ENCODE measurements at regions not wholly inside any gene's neighbourhood (a gene's known extent, or its start where the extent isn't known, plus 50 kb on each side); places are given as distances from the start of the nearest gene placed in this dataset.
"Not testable (repeated sequence)": the region's sequence is repeated elsewhere in the genome, so short reads cannot be mapped to it uniquely, and the experiment has no call there.

DNA sequence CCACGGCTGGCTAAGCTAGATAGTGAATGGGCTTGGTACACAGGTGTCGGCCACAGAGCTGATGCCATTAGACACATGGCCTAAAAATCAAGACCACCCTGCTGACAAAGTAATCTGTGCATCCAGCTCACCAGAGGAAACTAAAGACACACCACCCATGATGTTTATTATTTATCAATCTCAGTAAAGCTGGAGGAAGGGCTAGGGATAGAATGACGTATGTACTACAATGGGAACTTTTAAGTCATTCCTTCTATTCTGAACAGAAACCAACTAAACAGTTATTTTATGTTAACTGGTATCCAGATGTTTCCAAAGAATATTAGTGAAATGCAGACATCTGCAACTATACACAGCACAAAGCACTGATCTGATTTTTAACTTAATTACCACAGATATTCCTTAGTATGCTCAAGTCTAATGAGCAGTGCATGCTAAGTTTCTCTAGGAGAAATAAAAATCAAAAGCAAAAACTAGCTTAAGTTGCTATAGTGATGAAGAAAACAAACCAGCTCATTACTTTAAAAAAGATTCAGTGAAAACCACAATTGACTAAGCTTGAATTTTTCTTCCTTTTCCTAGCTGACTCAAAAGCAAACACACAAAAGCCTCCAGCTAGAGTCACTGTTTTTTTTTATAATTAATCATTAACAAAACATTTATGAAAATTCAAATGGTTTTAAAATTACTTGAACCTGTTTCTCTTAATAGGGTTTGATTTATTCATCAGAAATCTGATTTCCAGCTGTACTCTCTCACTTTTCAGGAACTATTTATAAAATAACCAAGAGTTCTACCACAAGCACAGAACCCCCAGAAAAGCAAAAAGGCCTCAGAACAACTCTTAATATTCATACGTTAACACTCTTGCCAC is 129.0 kb upstream of the PTPN20 start:
- in situ Hi-C loops (cut with HindIII; ENCODE audit: low pct_unique_long_range_greater_than_20kb, low sequenced_read_pairs); DNase-seq (ENCODE audit: low read depth, low spot score): not testable (repeated sequence)

DNA sequence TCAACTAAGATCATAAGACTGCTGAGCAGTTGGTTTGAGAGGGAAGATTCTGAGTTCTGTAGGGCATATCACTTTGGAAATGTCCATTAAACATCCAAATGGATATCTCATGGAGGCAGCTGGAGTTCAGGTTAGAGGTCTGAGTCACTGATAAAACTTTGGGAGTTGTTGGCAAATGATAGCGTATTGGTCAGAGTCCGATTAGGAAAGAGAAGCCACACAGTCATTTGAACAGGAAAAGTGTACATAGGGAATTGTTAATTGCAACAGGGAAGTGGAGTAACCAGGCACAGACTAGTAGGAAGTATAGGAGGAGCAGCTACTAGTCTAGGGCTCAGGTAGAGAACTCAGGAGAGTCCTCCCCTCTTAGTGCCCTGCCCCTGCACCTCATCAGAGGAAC is 126.6 kb upstream of the PTPN20 start:
- in situ Hi-C loops (cut with HindIII; ENCODE audit: low pct_unique_long_range_greater_than_20kb, low sequenced_read_pairs); DNase-seq (ENCODE audit: low read depth, low spot score): not testable (repeated sequence)

DNA sequence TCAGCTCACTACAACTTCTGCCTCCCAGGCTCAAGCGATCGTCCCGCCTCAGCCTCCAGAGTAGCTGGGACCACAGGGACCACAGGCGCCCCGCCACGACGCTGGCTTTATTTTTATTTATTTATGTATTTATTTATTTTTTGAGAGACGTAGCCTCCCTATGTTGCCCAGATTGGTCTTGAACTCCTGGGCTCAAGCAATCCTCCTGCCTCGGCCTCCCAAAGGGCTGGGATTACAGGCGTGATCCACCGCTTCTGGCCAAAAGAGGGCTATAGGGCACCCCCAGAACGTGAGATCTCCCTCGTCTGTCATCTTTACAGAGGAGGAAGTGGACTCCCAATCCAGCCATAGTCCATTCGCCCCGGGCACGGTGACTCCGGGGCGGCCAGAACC is 125.1 kb upstream of the PTPN20 start:
- in situ Hi-C loops (cut with HindIII; ENCODE audit: low pct_unique_long_range_greater_than_20kb, low sequenced_read_pairs); DNase-seq (ENCODE audit: low read depth, low spot score): not testable (repeated sequence)

DNA sequence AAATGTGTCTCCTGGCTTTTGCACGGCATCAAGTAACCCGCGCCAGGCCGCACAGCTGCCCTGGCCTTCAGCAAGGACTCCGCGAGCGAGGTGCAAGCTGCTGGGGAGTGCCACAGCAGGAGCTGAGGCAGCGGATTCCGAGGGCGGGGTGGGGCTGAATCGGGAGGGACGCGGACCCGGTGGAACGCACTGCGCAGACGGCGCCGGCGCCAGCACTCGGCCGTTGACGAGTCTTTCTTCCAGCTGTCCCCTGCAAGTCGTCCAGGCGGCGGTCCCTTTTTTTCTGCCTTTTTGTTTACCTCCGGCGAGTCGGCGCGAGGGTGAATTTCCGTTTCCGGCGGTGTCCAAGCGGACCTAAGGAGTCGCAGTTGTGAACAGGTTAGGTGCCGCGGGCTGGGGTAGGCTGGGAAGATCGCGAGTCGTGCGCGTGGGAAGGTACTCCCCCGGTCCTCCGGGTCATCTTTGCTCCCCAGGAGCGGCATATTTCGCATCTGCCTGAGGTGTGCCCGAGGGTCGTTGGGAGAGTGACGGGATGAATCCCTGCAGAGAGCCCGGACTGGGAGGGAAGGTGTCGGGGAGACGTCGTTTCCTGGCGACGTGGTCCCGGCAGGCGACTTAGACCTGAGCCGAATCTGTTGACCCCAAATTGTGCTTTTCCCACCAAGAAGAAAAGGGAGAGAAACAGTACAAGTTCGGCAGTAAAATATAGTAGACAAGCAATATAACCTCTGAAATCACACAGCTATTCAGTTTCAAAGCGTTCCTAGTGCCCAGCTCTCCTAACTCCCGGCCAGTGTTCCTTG is 124.5 kb upstream of the PTPN20 start:
- in situ Hi-C loops (cut with HindIII; ENCODE audit: low pct_unique_long_range_greater_than_20kb, low sequenced_read_pairs): not testable (repeated sequence)
- peak; percentile 57 for DNase-seq (ENCODE audit: low read depth, low spot score)

DNA sequence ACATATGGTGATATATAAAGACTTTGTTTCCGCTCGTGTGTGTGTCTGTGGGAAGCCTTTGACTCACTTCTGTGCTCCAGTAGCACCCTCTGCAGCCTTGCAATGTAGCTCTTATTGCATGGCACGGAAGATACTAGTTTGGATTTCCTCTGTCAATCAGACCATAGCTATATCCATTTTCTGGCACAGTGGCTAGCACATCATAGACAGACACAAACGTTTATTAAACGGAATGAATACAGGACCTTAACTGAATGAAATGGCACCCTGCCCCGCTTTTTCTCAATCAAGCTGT is 124.0 kb upstream of the PTPN20 start:
- in situ Hi-C loops (cut with HindIII; ENCODE audit: low pct_unique_long_range_greater_than_20kb, low sequenced_read_pairs): no loop called here
- DNase-seq (ENCODE audit: low read depth, low spot score): peak; percentile 34

DNA sequence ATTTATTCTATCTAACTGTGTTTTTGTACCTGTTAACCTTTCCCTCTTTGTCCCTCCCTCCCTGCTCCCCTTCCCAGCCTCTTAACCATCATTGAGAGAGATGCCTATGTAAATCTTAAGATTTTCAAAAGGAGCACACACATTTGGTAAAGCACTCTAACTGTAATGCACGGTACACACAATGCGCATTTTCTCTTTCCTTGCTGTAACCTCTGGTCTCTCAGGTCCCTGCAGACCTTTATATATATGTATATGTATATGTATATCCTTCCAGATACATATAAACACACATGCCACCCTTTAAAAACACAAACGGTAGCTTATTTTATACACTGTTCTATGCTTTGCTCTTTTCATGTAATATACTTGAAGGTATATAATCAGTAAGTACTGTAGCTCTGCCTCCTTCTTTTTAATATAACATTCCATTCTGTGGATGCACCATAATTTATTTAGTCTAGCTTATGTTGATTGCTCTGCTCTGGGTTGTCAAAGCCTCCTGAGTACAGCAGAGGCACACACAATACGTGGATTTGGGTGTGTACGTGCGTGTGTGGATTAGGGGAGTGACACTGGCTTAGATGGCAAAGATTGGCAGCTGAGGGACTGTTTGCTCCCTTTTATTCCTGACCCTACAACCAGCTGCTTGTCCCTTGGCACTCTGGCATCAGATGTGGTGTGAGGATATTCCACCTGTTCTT is 118.4 kb upstream of the PTPN20 start:
- in situ Hi-C loops (cut with HindIII; ENCODE audit: low pct_unique_long_range_greater_than_20kb, low sequenced_read_pairs); DNase-seq (ENCODE audit: low read depth, low spot score): not testable (repeated sequence)

DNA sequence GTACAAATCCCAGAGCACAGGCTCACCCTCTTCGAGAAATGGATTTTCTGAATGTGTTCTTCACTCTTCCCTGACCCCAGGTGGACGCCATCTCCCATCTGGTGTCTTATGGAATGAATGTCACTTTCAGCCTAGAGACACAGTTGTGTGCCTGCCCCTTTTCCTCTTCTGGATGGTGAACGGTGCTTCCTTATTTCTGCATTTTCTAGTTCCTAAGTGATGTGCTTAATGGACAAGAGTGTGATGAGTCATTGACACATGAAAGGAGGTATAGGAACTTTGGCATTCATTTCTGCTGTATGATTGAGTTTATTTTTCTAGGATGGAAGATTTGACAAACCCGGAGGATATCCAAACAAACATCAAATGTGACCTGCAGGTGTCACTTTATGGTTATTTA is 114.9 kb upstream of the PTPN20 start:
- in situ Hi-C loops (cut with HindIII; ENCODE audit: low pct_unique_long_range_greater_than_20kb, low sequenced_read_pairs); DNase-seq (ENCODE audit: low read depth, low spot score): not testable (repeated sequence)

DNA sequence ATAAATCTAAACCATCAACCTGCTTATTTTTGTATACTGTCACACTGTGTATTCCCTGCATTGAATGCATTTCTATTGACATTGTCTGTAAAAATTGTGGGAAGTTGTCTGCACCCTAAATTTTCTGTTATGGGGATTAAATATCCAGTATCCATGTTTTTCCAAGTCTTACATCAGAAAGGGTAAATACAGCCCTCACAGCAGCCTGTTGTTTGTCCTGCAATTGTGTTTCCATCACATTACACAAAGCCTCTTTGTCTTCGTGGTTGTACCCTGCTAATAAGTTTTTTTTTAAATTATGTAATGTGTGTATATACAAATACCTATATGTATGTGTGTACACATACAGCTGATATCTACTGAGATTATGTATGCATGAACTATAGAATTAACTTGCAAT is 109.2 kb upstream of the PTPN20 start:
- in situ Hi-C loops (cut with HindIII; ENCODE audit: low pct_unique_long_range_greater_than_20kb, low sequenced_read_pairs): not testable (repeated sequence)
- peak; percentile 9 for DNase-seq (ENCODE audit: low read depth, low spot score)

DNA sequence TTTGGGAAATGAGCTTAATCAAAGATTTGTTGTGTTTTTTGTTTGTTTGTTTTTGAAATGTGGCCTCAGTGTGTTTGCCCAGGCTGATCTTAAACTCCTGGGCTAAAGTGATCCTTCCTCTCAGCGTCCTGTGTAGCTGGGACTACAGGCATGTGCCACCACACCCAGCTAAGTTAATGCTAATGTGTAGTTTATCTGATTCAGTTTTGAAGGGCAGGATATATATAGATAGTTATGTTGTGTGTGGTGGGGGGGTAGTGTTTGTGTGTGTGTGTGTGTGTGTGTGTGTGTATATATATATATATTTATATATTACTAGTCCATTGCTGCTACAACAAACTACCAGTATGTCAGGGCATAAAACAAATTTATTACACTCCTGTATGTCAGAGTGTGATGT is 108.1 kb upstream of the PTPN20 start:
- DNase-seq (ENCODE audit: low read depth, low spot score); in situ Hi-C loops (cut with HindIII; ENCODE audit: low pct_unique_long_range_greater_than_20kb, low sequenced_read_pairs): not testable (repeated sequence)

DNA sequence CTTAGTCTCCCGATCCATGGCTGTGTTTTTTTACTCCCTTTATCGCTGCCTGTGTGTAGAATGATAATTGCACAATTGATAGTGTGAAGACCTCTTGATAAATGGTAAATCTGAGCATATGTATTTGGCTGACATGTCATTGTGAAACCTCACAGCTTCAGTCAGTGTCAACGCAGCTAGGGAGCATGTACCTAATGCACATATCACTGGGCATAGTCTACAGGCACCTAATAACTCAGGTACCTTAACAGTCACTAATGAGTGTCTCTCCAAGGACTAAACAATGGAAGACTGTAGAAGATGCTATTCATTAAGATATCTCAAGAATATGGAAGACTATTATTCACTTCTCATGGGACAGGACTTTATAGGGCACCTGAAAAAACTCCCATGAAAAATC is 101.0 kb upstream of the PTPN20 start:
- DNase-seq (ENCODE audit: low read depth, low spot score); in situ Hi-C loops (cut with HindIII; ENCODE audit: low pct_unique_long_range_greater_than_20kb, low sequenced_read_pairs): not testable (repeated sequence)

DNA sequence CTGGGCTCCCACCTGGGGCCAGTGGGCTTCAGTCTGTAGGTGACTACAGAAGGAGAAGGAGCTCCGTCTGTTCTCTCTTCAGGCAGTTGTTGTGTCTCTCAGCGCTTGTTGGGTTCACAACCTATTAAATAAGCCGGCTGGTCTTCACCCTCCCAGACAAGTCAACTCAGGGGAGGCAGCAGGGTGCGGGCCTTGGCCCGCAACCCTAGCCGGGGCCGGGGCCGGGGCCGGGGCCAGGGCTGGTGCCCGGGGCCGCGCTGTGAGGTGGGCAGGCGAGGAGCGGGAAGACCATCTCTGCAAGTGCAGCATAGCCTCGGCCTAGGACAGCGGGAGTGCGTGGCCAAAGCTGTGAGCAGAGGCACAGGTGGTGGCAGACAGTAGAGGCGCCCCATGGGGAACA is 95.1 kb upstream of the PTPN20 start:
- DNase-seq (ENCODE audit: low read depth, low spot score); in situ Hi-C loops (cut with HindIII; ENCODE audit: low pct_unique_long_range_greater_than_20kb, low sequenced_read_pairs): not testable (repeated sequence)

DNA sequence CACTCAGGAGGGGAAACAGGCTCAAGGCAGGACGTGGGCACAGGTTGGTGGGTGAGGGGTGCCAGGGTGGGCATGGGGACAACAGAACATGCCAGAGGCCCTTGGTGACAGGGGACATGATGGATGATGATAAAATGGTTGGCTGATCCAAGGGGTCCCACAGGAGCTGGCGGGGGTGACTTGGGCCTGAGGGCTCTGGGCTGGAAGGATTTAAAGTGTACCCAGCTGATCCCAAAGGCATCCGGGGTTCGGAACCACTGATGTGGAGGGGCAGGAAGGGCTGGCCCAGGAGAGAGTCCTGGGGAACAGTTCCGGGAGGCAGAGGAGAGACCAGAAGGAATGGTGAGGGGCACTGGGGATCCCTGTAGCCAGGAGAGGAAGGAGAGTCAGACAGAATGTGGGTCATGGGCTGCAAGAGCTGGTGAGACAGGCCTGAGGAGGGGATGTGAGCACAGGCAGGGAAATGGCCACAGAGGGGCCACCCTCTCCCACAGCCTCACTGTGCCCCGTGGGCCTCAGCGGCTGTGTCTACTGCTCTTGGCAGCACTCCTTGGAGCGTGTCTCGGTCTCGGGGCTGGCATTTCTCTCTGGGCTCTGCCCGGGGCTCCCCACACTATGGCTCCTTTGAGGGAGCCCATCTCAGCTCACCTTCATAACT is 70.7 kb upstream of the PTPN20 start:
- DNase-seq (ENCODE audit: low read depth, low spot score); in situ Hi-C loops (cut with HindIII; ENCODE audit: low pct_unique_long_range_greater_than_20kb, low sequenced_read_pairs): not testable (repeated sequence)

DNA sequence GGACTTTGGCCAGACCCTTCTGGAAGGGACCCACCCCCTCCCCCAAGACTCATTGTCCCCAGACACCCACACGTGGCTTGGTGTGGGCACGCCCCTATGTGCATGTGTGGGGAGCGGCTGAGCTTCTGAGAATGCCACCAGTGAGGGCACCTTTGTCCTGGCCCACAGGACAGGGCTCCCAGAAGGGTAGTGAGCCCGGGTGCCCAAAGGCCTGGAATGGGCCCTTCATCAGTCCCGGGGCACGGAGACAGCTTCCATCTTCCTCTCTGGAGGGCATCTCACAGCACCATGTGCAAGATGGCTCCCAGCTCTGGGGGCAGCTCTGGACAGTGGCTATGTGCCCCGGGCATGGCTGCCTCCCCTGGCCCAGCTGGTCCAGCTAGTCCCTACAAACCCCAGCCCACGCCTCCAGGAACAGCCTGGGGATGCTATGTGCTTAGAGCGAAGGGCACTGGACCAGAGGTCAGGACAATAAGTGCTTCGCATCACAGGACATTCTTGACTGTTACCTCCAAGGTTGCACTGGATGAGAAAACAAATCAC is 70.1 kb upstream of the PTPN20 start:
- DNase-seq (ENCODE audit: low read depth, low spot score); in situ Hi-C loops (cut with HindIII; ENCODE audit: low pct_unique_long_range_greater_than_20kb, low sequenced_read_pairs): not testable (repeated sequence)

DNA sequence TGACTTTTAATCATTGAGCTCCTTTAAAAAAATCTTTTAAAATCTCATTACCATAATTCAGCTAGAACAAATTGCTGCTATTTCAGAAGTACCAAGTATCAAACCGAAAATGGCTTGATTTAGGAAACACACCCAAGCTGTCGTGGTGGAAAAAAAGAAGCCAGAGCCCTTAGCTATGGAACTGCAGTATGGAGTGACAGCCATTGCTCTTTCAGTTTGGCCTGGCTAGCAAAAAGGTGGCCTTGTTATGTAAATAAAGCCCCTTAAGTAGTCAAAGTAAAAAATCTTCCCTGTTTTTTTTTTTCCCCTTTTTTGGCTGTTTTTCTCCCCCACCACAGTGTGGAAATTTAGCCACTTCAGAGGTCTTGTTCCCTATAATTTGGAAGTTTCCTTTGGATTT is 66.0 kb upstream of the PTPN20 start:
- DNase-seq (ENCODE audit: low read depth, low spot score); in situ Hi-C loops (cut with HindIII; ENCODE audit: low pct_unique_long_range_greater_than_20kb, low sequenced_read_pairs): not testable (repeated sequence)

DNA sequence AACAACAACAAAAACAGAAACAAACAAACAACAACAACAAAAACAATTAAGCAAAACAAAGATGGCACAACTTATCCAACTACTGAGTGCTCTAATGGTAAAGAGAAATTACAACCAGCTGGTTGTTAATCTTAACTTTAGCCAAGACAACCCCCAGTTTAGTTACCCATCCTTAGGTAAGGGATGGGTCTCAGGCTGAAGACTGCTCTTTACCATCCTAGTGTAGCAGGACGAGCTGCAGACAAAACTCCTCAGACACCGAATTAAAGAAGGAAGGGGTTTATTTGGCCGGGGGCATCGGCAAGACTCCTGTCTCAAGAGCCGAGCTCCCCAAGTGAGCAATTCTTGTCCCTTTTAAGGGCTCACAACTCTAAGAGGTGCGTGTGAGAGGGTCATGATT is 65.6 kb upstream of the PTPN20 start:
- in situ Hi-C loops (cut with HindIII; ENCODE audit: low pct_unique_long_range_greater_than_20kb, low sequenced_read_pairs); DNase-seq (ENCODE audit: low read depth, low spot score): not testable (repeated sequence)

DNA sequence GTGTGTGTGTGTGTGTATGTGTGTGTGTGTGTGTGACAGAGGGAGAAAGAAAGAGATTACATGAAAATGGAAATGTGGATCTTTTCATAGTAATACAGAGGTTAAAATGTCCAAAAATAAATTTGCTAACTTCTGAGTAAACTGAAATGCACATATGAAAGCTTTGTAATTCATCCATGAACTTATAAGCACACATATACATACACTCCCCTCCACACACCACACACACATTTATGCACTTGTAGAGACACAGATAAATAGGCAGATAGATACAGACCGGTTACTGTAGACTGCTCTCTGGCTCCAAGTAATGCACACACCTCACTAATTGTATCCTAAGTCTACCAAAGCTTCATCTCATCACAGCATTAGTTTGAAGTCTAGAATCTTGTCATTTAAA is 50.5 kb upstream of the PTPN20 start:
- in situ Hi-C loops (cut with HindIII; ENCODE audit: low pct_unique_long_range_greater_than_20kb, low sequenced_read_pairs); DNase-seq (ENCODE audit: low read depth, low spot score): not testable (repeated sequence)

Measured in SK-MEL-5 (cell line).